ENCODE measurements at regions not wholly inside any gene's neighbourhood (a gene's known extent, or its start where the extent isn't known, plus 50 kb on each side); places are given as distances from the start of the nearest gene placed in this dataset.

- ATAC-seq (ENCODE audit: low read depth): no peak
- BruUV-seq (replicated peaks): no TSS peak
- Histone ChIP-seq H4K20me1 (ENCODE audit: insufficient read depth, low read length) (no peaks in the 10 kb centered on the region), H3K4me2 (ENCODE audit: low read depth, low read length) (no peak overlapping the region), H2BK20ac (ENCODE audit: low read depth, low read length) (no peak overlapping the region), H3K9me1 (ENCODE audit: insufficient read depth, low read length) (no peaks in the 10 kb centered on the region), H2AK5ac (ENCODE audit: low read depth, low read length) (no peak overlapping the region), H2AFZ (replicated peaks; ENCODE audit: low read length, poor library complexity) (no peak overlapping the region), H4K91ac (ENCODE audit: insufficient read depth, low read depth, low read length) (no peak overlapping the region), H4K8ac (ENCODE audit: low read depth in 2 of 2, low read length in 2 of 2) (no peak overlapping the region), H2BK120ac (ENCODE audit: low read depth, low read length) (no peak overlapping the region), H2BK5ac (ENCODE audit: low read depth, low read length, poor library complexity, severe bottlenecking) (no peak overlapping the region), H3K4me3 (ENCODE audit: insufficient read depth, low read depth, low read length) (no peak overlapping the region), H3K27me3 (ENCODE audit: control insufficient read depth, insufficient read depth, low read length) (no peaks in the 10 kb centered on the region), H3K56ac (ENCODE audit: extremely low read depth, insufficient read depth, low read length) (no peak overlapping the region), H3K4me1 (ENCODE audit: control insufficient read depth, insufficient read depth, low read length) (no peaks in the 10 kb centered on the region), H3K9ac (ENCODE audit: low read depth, low read length) (no peak overlapping the region), H3K27ac (ENCODE audit: insufficient read depth, low read length) (no peak overlapping the region), H3K18ac (ENCODE audit: low read depth, low read length) (no peak overlapping the region), H3K79me1 (ENCODE audit: low read depth in 1 of 2, low read length in 2 of 2) (no peaks in the 10 kb centered on the region), H3K9me3 (ENCODE audit: control insufficient read depth, insufficient read depth, low read length) (peaks cover 18% of the 10 kb centered on the region), H3K4ac (ENCODE audit: low read depth, low read length) (no peak overlapping the region), H3K14ac (replicated peaks; ENCODE audit: low read depth, low read length) (no peak overlapping the region), H2BK15ac (ENCODE audit: low read depth, low read length) (no peak overlapping the region), H3K23ac (ENCODE audit: low read depth, low read length) (no peak overlapping the region), H4K5ac (ENCODE audit: low read depth, low read length) (no peak overlapping the region), H3K36me3 (ENCODE audit: control insufficient read depth, insufficient read depth, low read length) (no peaks in the 10 kb centered on the region), H2AK9ac (replicated peaks; ENCODE audit: low read depth, low read length, poor library complexity) (no peak overlapping the region)
- DNase-seq: no peak
- in situ Hi-C loops (cut with MboI; ENCODE audit: low sequenced_read_pairs): no loop called here
- TF ChIP-seq MXI1 (IDR thresholded peaks at IDR 0.05; ENCODE audit: borderline replicate concordance, low read depth, low read length): no peak
- TF ChIP-seq, protein P1, sequence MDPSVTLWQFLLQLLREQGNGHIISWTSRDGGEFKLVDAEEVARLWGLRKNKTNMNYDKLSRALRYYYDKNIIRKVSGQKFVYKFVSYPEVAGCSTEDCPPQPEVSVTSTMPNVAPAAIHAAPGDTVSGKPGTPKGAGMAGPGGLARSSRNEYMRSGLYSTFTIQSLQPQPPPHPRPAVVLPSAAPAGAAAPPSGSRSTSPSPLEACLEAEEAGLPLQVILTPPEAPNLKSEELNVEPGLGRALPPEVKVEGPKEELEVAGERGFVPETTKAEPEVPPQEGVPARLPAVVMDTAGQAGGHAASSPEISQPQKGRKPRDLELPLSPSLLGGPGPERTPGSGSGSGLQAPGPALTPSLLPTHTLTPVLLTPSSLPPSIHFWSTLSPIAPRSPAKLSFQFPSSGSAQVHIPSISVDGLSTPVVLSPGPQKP (IDR thresholded peaks at IDR 0.05; ENCODE audit: borderline replicate concordance, low read depth, low read length): no peak
- dilution Hi-C loops (cut with HindIII; ENCODE audit: low sequenced_read_pairs, unreplicated experiment): no loop called here
- intact Hi-C loops (cut with micrococcal nuclease): no loop called here
- CTCF ChIA-PET: no interaction called here
- POLR2A ChIA-PET (ENCODE audit: unreplicated experiment): no interaction called here
- no CpG with 5 or more reads among the region's 2 CpGs for WGBS, 2 experiments (ENCODE audit: extremely low coverage in 2 of 2, insufficient read length in 1 of 2)
Observed at GRCh38 chr14:66234411-66234810, 251.8 kb upstream of the CCDC196 start.
